ENCODE measurements at regions not wholly inside any gene's neighbourhood (a gene's known extent, or its start where the extent isn't known, plus 50 kb on each side); places are given as distances from the start of the nearest gene placed in this dataset.

GRCh38 chr14:86391085-86391484 lies 861.1 kb downstream of the FLRT2 start:
- H3K27ac ChIP-seq (ENCODE audit: low read length), result no peak overlapping the region

DNA sequence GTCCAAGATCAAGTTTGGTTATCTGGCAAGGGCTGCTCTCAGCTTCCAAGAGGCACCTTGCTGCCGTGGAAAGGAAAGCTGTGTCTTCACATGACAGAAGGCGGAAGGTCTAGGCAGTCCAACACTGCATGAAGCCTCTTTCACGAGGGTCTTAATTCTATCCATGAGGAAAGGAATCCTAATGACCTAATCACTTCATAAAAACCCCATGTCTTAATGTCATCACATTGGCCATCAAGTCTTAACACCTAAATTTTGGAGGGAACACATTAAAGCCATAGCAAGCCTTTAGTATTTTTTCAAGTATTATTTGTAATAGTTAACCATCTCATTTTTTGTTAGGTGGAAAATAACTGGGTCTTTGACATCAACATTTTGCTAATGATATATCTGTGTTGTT lies 858.3 kb downstream of the FLRT2 start:
- H3K4me2 ChIP-seq (ENCODE audit: low read depth, low read length), result no peak overlapping the region
- H2AFZ ChIP-seq (ENCODE audit: low read length), result no peak overlapping the region
- H3K9me2 ChIP-seq (replicated peaks; ENCODE audit: insufficient read depth, low read length), result no peaks in the 10 kb centered on the region
- H3K27me3 ChIP-seq (replicated peaks; ENCODE audit: insufficient read depth, low read length), result no peaks in the 10 kb centered on the region
- no peak for DNase-seq
- no peaks in the 10 kb centered on the region for H3K79me2 ChIP-seq (ENCODE audit: low read length)
- no peaks in the 10 kb centered on the region for H4K20me1 ChIP-seq (ENCODE audit: insufficient read depth, low read length)
- no peak overlapping the region for H3K4me3 ChIP-seq (ENCODE audit: low read length)
- H3K9me3 ChIP-seq (replicated peaks; ENCODE audit: insufficient read depth, low read length), result no peaks in the 10 kb centered on the region
- H3K9ac ChIP-seq (ENCODE audit: low read length), result no peak overlapping the region
- H3K4me1 ChIP-seq (ENCODE audit: low read length), result no peaks in the 10 kb centered on the region
- no peak overlapping the region for H3K27ac ChIP-seq (ENCODE audit: low read length)
- no peaks in the 10 kb centered on the region for H3K36me3 ChIP-seq (replicated peaks; ENCODE audit: insufficient read depth, low read length)
- TF ChIP-seq CTCF (IDR thresholded peaks at IDR 0.05; ENCODE audit: low read length) (no peak), EZH2 (optimal IDR thresholded peaks at IDR 0.05; ENCODE audit: low read depth, low read length) (no peak), EZH2phosphoT487 (IDR thresholded peaks at IDR 0.05; ENCODE audit: low read length) (no peak)
- H3F3A ChIP-seq (ENCODE audit: insufficient read depth, low read length), result no peaks in the 10 kb centered on the region

More at GRCh38 chr14:86391085-86391484, 861.1 kb downstream of the FLRT2 start:
- H3K36me3 ChIP-seq (replicated peaks; ENCODE audit: insufficient read depth, low read length), result no peaks in the 10 kb centered on the region
- no peaks in the 10 kb centered on the region for H3K79me2 ChIP-seq (ENCODE audit: low read length)
- H3K9me3 ChIP-seq (replicated peaks; ENCODE audit: insufficient read depth, low read length), result no peaks in the 10 kb centered on the region
- no peaks in the 10 kb centered on the region for H3K9me2 ChIP-seq (replicated peaks; ENCODE audit: insufficient read depth, low read length)
- no peak overlapping the region for H2AFZ ChIP-seq (ENCODE audit: low read length)
- no peaks in the 10 kb centered on the region for H3K27me3 ChIP-seq (replicated peaks; ENCODE audit: insufficient read depth, low read length)
- no peaks in the 10 kb centered on the region for H3K4me1 ChIP-seq (ENCODE audit: low read length)
- no peaks in the 10 kb centered on the region for H4K20me1 ChIP-seq (ENCODE audit: insufficient read depth, low read length)
- TF ChIP-seq EZH2phosphoT487 (IDR thresholded peaks at IDR 0.05; ENCODE audit: low read length), result no peak
- no peak for TF ChIP-seq EZH2 (optimal IDR thresholded peaks at IDR 0.05; ENCODE audit: low read depth, low read length)
- TF ChIP-seq CTCF (IDR thresholded peaks at IDR 0.05; ENCODE audit: low read length), result no peak
- no peak for DNase-seq
- no peak overlapping the region for H3K4me2 ChIP-seq (ENCODE audit: low read depth, low read length)
- no peak overlapping the region for H3K9ac ChIP-seq (ENCODE audit: low read length)
- H3K4me3 ChIP-seq (ENCODE audit: low read length), result no peak overlapping the region
- H3F3A ChIP-seq (ENCODE audit: insufficient read depth, low read length), result no peaks in the 10 kb centered on the region

- H3K4me1 ChIP-seq (ENCODE audit: low read length), result no peaks in the 10 kb centered on the region
Observed at GRCh38 chr14:86373886-86374285, 843.9 kb downstream of the FLRT2 start.

More at GRCh38 chr14:86373886-86374285, 843.9 kb downstream of the FLRT2 start:
- no peak overlapping the region for H3K4me2 ChIP-seq (ENCODE audit: low read depth, low read length)
- H3K36me3 ChIP-seq (replicated peaks; ENCODE audit: insufficient read depth, low read length), result no peaks in the 10 kb centered on the region
- H2AFZ ChIP-seq (ENCODE audit: low read length), result no peak overlapping the region
- H4K20me1 ChIP-seq (ENCODE audit: insufficient read depth, low read length), result no peaks in the 10 kb centered on the region
- H3K27me3 ChIP-seq (replicated peaks; ENCODE audit: insufficient read depth, low read length), result no peaks in the 10 kb centered on the region
- no peak for DNase-seq
- H3K79me2 ChIP-seq (ENCODE audit: low read length), result no peaks in the 10 kb centered on the region
- TF ChIP-seq EZH2phosphoT487 (IDR thresholded peaks at IDR 0.05; ENCODE audit: low read length) (no peak), CTCF (IDR thresholded peaks at IDR 0.05; ENCODE audit: low read length) (no peak), EZH2 (optimal IDR thresholded peaks at IDR 0.05; ENCODE audit: low read depth, low read length) (no peak)
- no peaks in the 10 kb centered on the region for H3F3A ChIP-seq (ENCODE audit: insufficient read depth, low read length)
- no peaks in the 10 kb centered on the region for H3K9me2 ChIP-seq (replicated peaks; ENCODE audit: insufficient read depth, low read length)
- H3K4me3 ChIP-seq (ENCODE audit: low read length), result no peak overlapping the region
- H3K27ac ChIP-seq (ENCODE audit: low read length), result no peak overlapping the region
- H3K9me3 ChIP-seq (replicated peaks; ENCODE audit: insufficient read depth, low read length), result no peaks in the 10 kb centered on the region
- no peak overlapping the region for H3K9ac ChIP-seq (ENCODE audit: low read length)
